ENCODE measurements at regions not wholly inside any gene's neighbourhood (a gene's known extent, or its start where the extent isn't known, plus 50 kb on each side); places are given as distances from the start of the nearest gene placed in this dataset.

GRCh38 chr2:129667577-129667976 is 311.9 kb upstream of the RAB6C start:
- Histone ChIP-seq H3K9me3 (ENCODE audit: insufficient read depth, low read depth) (no peaks in the 10 kb centered on the region), H3K4me2 (no peak overlapping the region), H3K36me3 (ENCODE audit: low read depth) (no peaks in the 10 kb centered on the region), H3K4me3 (no peak overlapping the region), H2AFZ (no peak overlapping the region), H3K79me2 (ENCODE audit: low read depth) (no peaks in the 10 kb centered on the region), H3K27ac (no peak overlapping the region), H3K4me1 (replicated peaks; ENCODE audit: insufficient read depth) (no peaks in the 10 kb centered on the region), H4K20me1 (ENCODE audit: insufficient read depth) (no peaks in the 10 kb centered on the region), H3F3A (ENCODE audit: insufficient read depth, low read depth) (no peaks in the 10 kb centered on the region), H3K27me3 (ENCODE audit: insufficient read depth, low read depth) (peaks cover 25% of the 10 kb centered on the region; the same call in 1 of the 2 replicates), H3K9me2 (ENCODE audit: insufficient read depth) (no peaks in the 10 kb centered on the region)
- no TSS peak for BruUV-seq (replicated peaks)
- intact Hi-C loops (cut with micrococcal nuclease; ENCODE audit: unreplicated experiment), result no loop called here
- DNase-seq, result no peak
- ChIA-PET CTCF (no interaction called here), POLR2A (ENCODE audit: unreplicated experiment) (no interaction called here)
- TF ChIP-seq EZH2 (IDR thresholded peaks at IDR 0.05; ENCODE audit: low read depth) (no peak), CTCF (conservative IDR thresholded peaks at IDR 0.05) (no peak)

GRCh38 chr2:129672521-129672920 is 306.9 kb upstream of the RAB6C start:
- Histone ChIP-seq H3K27ac (no peak overlapping the region), H3F3A (ENCODE audit: insufficient read depth, low read depth) (no peaks in the 10 kb centered on the region), H3K36me3 (ENCODE audit: low read depth) (no peaks in the 10 kb centered on the region), H3K79me2 (ENCODE audit: low read depth) (no peaks in the 10 kb centered on the region), H3K9me3 (ENCODE audit: insufficient read depth, low read depth) (no peaks in the 10 kb centered on the region), H3K4me2 (no peak overlapping the region), H3K4me3 (no peak overlapping the region), H2AFZ (no peak overlapping the region), H3K27me3 (ENCODE audit: insufficient read depth, low read depth) (peaks cover 64% of the 10 kb centered on the region), H4K20me1 (ENCODE audit: insufficient read depth) (no peaks in the 10 kb centered on the region), H3K4me1 (replicated peaks; ENCODE audit: insufficient read depth) (no peaks in the 10 kb centered on the region), H3K9me2 (ENCODE audit: insufficient read depth) (no peaks in the 10 kb centered on the region)
- POLR2A ChIA-PET (ENCODE audit: unreplicated experiment), result no interaction called here
- no peak for DNase-seq
- CTCF ChIA-PET, result no interaction called here
- TF ChIP-seq CTCF (conservative IDR thresholded peaks at IDR 0.05) (no peak), EZH2 (IDR thresholded peaks at IDR 0.05; ENCODE audit: low read depth) (no peak)
- intact Hi-C loops (cut with micrococcal nuclease; ENCODE audit: unreplicated experiment), result no loop called here
- no TSS peak for BruUV-seq (replicated peaks)

GRCh38 chr2:129673234-129673633 is 306.2 kb upstream of the RAB6C start:
- H3K9me3 ChIP-seq (ENCODE audit: insufficient read depth, low read depth), result no peaks in the 10 kb centered on the region
- BruUV-seq (replicated peaks), result no TSS peak
- no peak overlapping the region for H2AFZ ChIP-seq
- intact Hi-C loops (cut with micrococcal nuclease; ENCODE audit: unreplicated experiment), result no loop called here
- no peak for DNase-seq
- H3K79me2 ChIP-seq (ENCODE audit: low read depth), result no peaks in the 10 kb centered on the region
- peaks cover 71% of the 10 kb centered on the region for H3K27me3 ChIP-seq (ENCODE audit: insufficient read depth, low read depth)
- no peaks in the 10 kb centered on the region for H3K9me2 ChIP-seq (ENCODE audit: insufficient read depth)
- ChIA-PET POLR2A (ENCODE audit: unreplicated experiment) (no interaction called here), CTCF (no interaction called here)
- TF ChIP-seq CTCF (conservative IDR thresholded peaks at IDR 0.05) (no peak), EZH2 (IDR thresholded peaks at IDR 0.05; ENCODE audit: low read depth) (no peak)
- no peak overlapping the region for H3K27ac ChIP-seq
- H3K4me2 ChIP-seq, result no peak overlapping the region
- H3F3A ChIP-seq (ENCODE audit: insufficient read depth, low read depth), result no peaks in the 10 kb centered on the region
- H4K20me1 ChIP-seq (ENCODE audit: insufficient read depth), result no peaks in the 10 kb centered on the region
- H3K36me3 ChIP-seq (ENCODE audit: low read depth), result no peaks in the 10 kb centered on the region
- no peaks in the 10 kb centered on the region for H3K4me1 ChIP-seq (replicated peaks; ENCODE audit: insufficient read depth)
- no peak overlapping the region for H3K4me3 ChIP-seq
